GM12874 (cell line): ENCODE measurements at regions not wholly inside any gene's neighbourhood (a gene's known extent, or its start where the extent isn't known, plus 50 kb on each side); places are given as distances from the start of the nearest gene placed in this dataset.
A peak's percentile ranks its signal among the peaks of the same experiment; 100 is the strongest.

Experiments
- TF ChIP-seq, protein P1 (sequence below): IDR thresholded peaks from 2 replicates; pipeline ENCODE4 v1.5.1; 2011; ENCODE audit warnings: low read depth, mild to moderate bottlenecking, control low read depth, low read length, moderate library complexity; ENCODE audit not compliant: insufficient read depth

- TF ChIP-seq, protein P1, sequence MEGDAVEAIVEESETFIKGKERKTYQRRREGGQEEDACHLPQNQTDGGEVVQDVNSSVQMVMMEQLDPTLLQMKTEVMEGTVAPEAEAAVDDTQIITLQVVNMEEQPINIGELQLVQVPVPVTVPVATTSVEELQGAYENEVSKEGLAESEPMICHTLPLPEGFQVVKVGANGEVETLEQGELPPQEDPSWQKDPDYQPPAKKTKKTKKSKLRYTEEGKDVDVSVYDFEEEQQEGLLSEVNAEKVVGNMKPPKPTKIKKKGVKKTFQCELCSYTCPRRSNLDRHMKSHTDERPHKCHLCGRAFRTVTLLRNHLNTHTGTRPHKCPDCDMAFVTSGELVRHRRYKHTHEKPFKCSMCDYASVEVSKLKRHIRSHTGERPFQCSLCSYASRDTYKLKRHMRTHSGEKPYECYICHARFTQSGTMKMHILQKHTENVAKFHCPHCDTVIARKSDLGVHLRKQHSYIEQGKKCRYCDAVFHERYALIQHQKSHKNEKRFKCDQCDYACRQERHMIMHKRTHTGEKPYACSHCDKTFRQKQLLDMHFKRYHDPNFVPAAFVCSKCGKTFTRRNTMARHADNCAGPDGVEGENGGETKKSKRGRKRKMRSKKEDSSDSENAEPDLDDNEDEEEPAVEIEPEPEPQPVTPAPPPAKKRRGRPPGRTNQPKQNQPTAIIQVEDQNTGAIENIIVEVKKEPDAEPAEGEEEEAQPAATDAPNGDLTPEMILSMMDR, result no peak
These were observed 321.9 kb upstream of the CCDC54 start for GRCh38 chr3:107055181-107055942.

GRCh38 chr3:107061466-107061865 is 315.8 kb upstream of the CCDC54 start:
- TF ChIP-seq, protein P1, result no peak

GRCh38 chr3:107062310-107062709 is 314.9 kb upstream of the CCDC54 start:
- TF ChIP-seq, protein P1, result no peak

DNA sequence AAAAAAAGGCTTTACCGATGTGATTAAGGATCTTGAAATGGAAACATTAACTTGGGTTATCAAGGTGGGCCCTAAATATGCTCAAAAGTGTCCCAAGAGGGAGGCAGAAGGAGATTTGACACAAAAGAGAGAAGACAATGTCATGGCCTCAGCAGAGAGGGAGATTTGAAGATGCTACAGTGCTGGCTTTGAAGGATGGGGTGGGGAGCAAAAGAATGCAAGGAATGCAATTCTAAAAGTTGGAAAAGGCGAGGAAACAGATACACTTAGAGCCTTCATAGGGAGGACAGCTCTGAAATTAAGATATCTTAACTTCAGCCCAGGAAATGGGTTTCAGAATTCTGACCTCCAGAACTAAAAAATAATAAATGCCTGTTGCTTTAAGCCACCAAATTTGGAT is 314.5 kb upstream of the CCDC54 start:
- TF ChIP-seq, protein P1, result no peak

DNA sequence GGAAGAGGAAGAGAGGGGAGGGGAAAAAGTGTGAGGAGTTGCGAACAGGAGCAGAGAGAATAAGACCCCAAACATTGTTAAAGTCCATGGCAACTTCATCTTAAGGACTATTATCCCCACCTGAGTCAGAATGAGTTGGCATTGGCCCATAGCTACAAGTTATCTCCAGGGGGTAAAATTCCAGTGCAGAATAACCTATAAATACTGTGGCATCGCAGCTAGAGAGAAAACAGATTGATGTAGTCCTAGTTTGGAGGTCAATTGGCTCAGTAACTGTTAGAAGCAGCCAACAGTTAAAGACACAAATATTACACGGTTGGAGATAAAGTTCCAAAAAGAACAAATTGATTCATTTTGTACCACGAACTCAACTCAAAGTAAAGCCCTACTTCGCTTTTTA is 313.9 kb upstream of the CCDC54 start:
- TF ChIP-seq, protein P1, result no peak

GRCh38 chr3:107064405-107065060 is 312.7 kb upstream of the CCDC54 start:
- TF ChIP-seq, protein P1, result peak; percentile 76

GRCh38 chr3:107065094-107065861 is 312.0 kb upstream of the CCDC54 start:
- TF ChIP-seq, protein P1, result no peak
